ENCODE measurements at regions not wholly inside any gene's neighbourhood (a gene's known extent, or its start where the extent isn't known, plus 50 kb on each side); places are given as distances from the start of the nearest gene placed in this dataset.

GRCh38 chr21:23612210-23612609, 1995.1 kb downstream of the MRPL39 start:
- intact Hi-C loops (cut with DNase I; ENCODE audit: low total_unique reads) = no loop called here
- DNase-seq (ENCODE audit: low spot score in 2 of 2) = no peak
- TF ChIP-seq POLR2A (IDR thresholded peaks at IDR 0.05) (no peak), CTCF (IDR thresholded peaks at IDR 0.05) (no peak)
- H3K4me3 ChIP-seq (ENCODE audit: low read depth, poor library complexity, severe bottlenecking) = no peak overlapping the region
- WGBS, 2 donors = 82 to 94% methylated on average over 1 of the region's 1 CpG

GRCh38 chr21:23607782-23608431, 1999.4 kb downstream of the MRPL39 start:
- WGBS, 2 donors = 74 to 80% methylated on average over 4 of the region's 4 CpGs
- intact Hi-C loops (cut with DNase I; ENCODE audit: low total_unique reads) = no loop called here
- H3K4me3 ChIP-seq (ENCODE audit: low read depth, poor library complexity, severe bottlenecking) = no peak overlapping the region
- no peak for TF ChIP-seq POLR2A (IDR thresholded peaks at IDR 0.05)
- no peak for DNase-seq (ENCODE audit: low spot score in 2 of 2)

- TF ChIP-seq CTCF (IDR thresholded peaks at IDR 0.05) (no peak), POLR2A (IDR thresholded peaks at IDR 0.05) (no peak)
- WGBS, 2 donors = 93 to 96% methylated on average over 4 of the region's 4 CpGs
- no peak for DNase-seq (ENCODE audit: low spot score in 2 of 2)
- H3K4me3 ChIP-seq (ENCODE audit: low read depth, poor library complexity, severe bottlenecking) = no peak overlapping the region
- intact Hi-C loops (cut with DNase I; ENCODE audit: low total_unique reads) = no loop called here
These were observed 2005.7 kb downstream of the MRPL39 start for GRCh38 chr21:23601549-23601948.

- 80 to 86% methylated on average over 1 of the region's 1 CpG for WGBS, 2 donors
These were observed 2013.7 kb downstream of the MRPL39 start for GRCh38 chr21:23593582-23593981.

GRCh38 chr21:23585419-23585818, 2021.9 kb downstream of the MRPL39 start:
- WGBS, 2 donors = 72 to 75% methylated on average over 2 of the region's 2 CpGs
- TF ChIP-seq POLR2A (IDR thresholded peaks at IDR 0.05) = no peak
- intact Hi-C loops (cut with DNase I; ENCODE audit: low total_unique reads) = no loop called here
- no peak for DNase-seq (ENCODE audit: low spot score in 2 of 2)
- H3K4me3 ChIP-seq (ENCODE audit: low read depth, poor library complexity, severe bottlenecking) = no peak overlapping the region

More at GRCh38 chr21:23593582-23593981, 2013.7 kb downstream of the MRPL39 start:
- TF ChIP-seq POLR2A (IDR thresholded peaks at IDR 0.05) (no peak), CTCF (IDR thresholded peaks at IDR 0.05) (no peak)
- H3K4me3 ChIP-seq (ENCODE audit: low read depth, poor library complexity, severe bottlenecking) = no peak overlapping the region
- intact Hi-C loops (cut with DNase I; ENCODE audit: low total_unique reads) = no loop called here
- DNase-seq (ENCODE audit: low spot score in 2 of 2) = no peak

GRCh38 chr21:23579573-23579972, 2027.7 kb downstream of the MRPL39 start:
- intact Hi-C loops (cut with DNase I; ENCODE audit: low total_unique reads) = no loop called here

More at GRCh38 chr21:23579573-23579972, 2027.7 kb downstream of the MRPL39 start:
- TF ChIP-seq POLR2A (IDR thresholded peaks at IDR 0.05) (no peak), CTCF (IDR thresholded peaks at IDR 0.05) (no peak)
- H3K4me3 ChIP-seq (ENCODE audit: low read depth, poor library complexity, severe bottlenecking) = no peak overlapping the region
- DNase-seq (ENCODE audit: low spot score in 2 of 2) = no peak

All from lower leg skin (tissue), 4 donors.